AG20443 (cell line): ENCODE measurements at regions not wholly inside any gene's neighbourhood (a gene's known extent, or its start where the extent isn't known, plus 50 kb on each side); places are given as distances from the start of the nearest gene placed in this dataset.
"Not testable (repeated sequence)": the region's sequence is repeated elsewhere in the genome, so short reads cannot be mapped to it uniquely, and the experiment has no call there.

Experiments used
- DNase-seq: peaks from one replicate; pipeline ENCODE4 v3.0.0; 2012; ENCODE audit warnings: low spot score, mixed read lengths

GRCh38 chr2:67294218-67294617, 102.9 kb upstream of the ETAA1 start:
- no peak for DNase-seq

DNA sequence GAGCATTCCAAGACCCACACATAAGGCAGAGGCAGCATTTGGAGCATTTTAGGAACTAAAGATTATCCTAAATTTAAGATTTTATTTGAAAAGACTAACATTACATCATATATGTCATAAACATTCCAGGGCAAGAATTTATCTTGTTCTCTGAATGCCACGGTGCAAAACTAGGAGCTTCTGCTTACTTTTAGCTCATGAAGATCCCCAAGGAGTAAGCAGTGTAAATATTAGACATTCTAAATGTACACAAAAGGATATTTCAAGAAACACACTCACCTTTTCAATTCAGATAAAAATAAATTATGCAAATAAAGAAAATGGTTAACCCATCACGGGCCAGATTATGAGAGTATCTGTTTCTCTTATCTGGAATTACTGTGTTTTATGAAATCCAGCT, 101.7 kb upstream of the ETAA1 start:
- DNase-seq = no peak

DNA sequence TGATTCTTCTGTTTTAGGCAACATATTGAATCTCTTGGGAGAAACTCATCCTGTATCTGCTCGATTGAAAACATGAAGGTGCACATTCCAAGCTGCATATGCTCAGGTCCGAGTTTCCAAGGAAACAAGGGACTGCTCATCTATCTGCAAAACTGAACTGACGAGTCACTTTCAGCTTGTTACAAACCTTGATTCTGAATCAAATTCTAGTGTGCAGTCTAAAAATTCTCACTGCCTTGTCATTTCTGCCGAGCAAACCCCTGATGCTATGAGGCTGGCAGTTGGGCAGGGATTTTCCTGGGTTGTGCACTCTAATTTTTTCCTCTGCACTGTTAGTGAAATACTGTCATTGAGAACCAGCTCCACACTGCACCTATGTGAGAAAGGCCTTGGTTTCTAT, 101.3 kb upstream of the ETAA1 start:
- peak; percentile 10 for DNase-seq

- no peak for DNase-seq
These were observed 92.7 kb upstream of the ETAA1 start for GRCh38 chr2:67304300-67304890.

- no peak for DNase-seq
These were observed 87.9 kb upstream of the ETAA1 start for GRCh38 chr2:67309281-67309680.

GRCh38 chr2:67311536-67311935, 85.6 kb upstream of the ETAA1 start:
- no peak for DNase-seq

- DNase-seq = no peak
These were observed 84.3 kb upstream of the ETAA1 start for GRCh38 chr2:67312871-67313270.

- DNase-seq = no peak
These were observed 83.6 kb upstream of the ETAA1 start for GRCh38 chr2:67313536-67313935.

DNA sequence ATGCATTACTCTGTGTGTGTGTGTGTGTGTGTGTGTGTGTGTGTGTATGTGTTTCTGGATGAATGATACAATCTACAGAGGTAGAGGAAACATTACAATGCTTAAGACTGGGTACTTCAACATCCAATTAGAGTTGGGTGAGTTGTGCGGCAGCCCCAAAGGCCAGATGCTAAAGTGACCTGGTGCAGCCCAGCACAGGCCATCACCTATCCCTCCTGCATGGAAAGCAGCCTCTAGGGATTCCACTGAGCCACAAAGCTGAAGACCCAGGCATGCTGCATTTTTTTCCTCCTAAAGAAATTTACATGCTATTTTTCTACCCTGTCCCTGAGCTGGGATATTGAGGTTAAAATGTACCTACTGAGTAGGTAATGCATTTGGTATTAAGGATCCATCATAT, 79.1 kb upstream of the ETAA1 start:
- no peak for DNase-seq

- DNase-seq = no peak
These were observed 78.6 kb upstream of the ETAA1 start for GRCh38 chr2:67318563-67318962.

DNA sequence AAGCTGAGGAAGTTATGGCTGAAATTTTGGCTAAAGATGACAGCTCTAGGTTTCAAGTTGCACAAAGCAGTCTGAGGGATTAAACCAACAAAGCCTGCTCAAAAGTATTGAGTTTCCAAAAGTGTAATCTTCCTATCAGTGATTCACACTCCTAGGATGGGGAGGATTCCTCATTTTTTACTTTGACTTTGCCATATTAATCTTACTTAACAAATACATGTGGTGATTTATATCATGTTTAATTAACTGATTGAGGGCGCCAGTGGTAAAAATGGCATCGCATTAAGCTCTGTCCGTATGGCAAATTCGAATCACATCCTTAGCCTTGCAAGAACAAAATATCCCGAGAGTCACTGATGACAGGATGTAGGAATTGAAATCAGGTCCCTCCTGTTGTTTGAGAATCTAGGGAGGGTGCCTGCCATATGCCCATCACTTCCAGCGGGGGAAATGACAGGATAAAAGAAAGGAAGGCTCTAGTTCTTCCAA, 78.1 kb upstream of the ETAA1 start:
- no peak for DNase-seq

- DNase-seq = no peak
These were observed 76.1 kb upstream of the ETAA1 start for GRCh38 chr2:67320861-67321587.

DNA sequence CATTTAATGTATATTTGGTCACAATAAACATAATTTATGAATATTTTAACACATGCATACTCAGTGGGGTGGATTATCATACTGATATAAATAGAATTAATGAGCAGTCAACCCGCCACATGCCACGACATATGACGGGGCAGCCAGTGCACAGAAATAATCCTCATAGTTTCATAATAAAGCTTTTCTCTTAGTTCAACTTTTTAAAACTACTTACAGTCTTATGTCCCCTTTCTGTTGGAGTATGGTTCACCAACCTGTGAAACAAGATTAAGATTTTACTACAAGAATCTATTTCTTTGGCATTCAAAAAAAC, 75.6 kb upstream of the ETAA1 start:
- no peak for DNase-seq

- DNase-seq = peak; percentile 63
These were observed 74.7 kb upstream of the ETAA1 start for GRCh38 chr2:67322353-67323001.

DNA sequence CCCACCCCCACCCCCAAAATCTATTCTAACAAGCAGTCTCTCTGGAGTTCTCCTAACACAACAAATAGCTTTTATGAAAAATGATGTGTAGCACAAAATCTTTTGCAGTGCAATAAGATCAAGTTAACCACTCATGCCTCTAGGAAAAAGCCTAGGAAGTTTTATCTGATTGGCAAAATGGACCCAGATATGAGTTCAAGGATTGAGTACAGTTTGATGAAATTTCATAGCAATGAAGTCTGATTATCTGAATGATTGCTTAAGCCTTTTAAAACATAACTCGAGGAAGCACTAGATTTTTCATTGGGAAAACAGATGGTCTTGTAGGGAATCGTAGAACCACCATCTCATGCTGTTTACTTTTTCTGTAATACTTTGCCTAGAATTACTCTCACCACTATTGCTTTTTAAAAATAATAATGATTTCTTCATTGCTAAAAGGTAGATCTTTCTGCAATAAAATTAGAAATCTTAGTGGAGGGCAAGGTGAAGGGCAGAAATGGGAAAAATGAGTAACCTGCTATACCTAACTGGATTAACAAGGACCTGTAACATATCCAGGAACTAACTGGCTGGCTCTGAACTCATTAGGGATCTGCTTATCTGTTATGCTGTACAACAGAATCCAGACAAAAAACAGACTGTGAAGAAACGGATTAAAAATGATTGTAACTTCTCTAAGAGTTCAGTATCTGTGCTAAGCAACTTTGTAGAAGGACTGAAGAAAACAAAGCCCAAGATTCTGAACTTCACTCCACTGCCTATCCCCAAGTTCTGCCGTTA, 73.7 kb upstream of the ETAA1 start:
- no peak for DNase-seq

DNA sequence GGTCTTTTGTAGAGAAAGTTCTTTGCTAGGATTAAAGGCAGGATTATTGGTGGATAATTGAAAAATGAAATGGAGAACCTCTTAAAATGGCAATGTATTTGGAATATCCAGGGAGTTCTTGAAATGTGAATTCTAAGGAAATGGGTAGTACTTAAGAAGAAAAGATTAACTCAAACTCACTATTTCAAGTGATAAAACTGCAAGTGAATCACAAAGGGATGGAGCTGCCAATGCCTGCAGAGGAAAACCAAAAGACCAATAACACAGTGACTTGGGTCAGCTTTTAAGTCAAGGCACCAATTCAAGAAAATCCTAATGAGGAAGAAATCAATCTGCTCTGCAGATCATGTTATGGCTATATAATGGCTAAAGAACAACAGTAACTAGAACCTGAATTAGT, 67.6 kb upstream of the ETAA1 start:
- no peak for DNase-seq

DNA sequence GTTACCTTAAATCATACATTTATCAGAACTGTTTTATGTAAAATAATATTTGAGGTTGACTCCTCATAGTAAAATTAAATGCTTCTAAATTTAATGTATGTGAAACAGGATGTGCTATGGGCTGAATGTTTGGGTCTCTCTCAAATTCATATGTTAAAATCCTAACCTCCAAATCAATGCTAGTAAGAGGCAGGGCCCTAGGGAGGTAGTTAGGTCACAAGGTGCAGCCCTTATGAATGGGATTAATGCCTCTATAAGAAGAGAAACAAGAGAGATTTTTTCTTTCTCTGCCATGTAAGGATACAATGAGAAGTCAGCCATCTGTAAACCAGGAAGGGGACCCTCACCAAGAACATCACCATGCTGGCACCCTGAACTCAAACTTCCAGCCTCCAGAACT, 67.2 kb upstream of the ETAA1 start:
- DNase-seq = no peak

- not testable (repeated sequence) for DNase-seq
These were observed 65.6 kb upstream of the ETAA1 start for GRCh38 chr2:67331419-67332086.

DNA sequence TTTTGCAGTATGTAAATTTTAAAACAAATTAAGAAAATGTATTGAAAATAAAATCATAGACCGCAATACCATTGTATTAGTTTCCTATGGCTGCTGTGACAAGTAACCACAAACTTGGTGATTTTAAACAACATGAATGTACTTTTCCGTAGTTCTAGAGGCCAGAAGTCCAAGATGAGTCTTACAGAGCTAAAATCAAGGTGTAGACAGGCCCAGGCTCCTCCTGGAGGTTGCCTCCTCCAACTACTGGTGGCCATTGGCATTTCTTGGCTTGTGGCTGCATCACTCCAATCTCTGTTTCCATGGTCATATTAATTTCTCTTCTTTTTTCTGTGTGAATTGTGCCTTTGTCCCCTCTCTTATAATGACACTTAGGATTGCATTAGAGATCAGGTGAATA, 59.2 kb upstream of the ETAA1 start:
- no peak for DNase-seq

DNA sequence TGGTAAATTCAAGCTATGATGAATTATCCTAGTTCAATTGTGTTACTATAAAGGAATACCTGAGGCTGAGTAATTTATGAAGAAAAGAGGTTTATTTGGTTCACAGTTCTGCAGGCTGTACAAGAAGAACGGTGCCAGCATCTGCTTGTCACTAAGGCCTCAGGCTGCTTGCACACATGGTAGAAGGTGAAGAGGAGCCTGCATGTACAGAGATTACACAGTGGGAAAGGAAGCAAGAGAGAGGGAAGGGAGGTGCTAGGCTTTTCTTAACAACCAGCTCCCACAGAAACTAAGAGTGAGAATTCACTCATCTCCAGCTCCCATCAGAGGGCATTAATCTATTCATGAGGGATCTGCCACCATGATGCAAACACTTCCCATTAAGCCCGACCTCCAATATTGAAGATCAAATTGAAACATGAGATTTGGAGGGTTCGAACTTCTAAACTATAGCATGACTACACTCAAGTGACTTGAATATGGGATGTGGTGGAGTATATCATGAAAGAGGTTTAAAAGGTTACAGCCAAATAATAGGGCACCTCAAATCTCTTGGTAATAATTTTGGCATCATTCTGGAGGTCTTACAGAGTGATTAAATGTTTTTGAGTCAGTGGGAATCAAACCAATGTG, 58.4 kb upstream of the ETAA1 start:
- DNase-seq = no peak

DNA sequence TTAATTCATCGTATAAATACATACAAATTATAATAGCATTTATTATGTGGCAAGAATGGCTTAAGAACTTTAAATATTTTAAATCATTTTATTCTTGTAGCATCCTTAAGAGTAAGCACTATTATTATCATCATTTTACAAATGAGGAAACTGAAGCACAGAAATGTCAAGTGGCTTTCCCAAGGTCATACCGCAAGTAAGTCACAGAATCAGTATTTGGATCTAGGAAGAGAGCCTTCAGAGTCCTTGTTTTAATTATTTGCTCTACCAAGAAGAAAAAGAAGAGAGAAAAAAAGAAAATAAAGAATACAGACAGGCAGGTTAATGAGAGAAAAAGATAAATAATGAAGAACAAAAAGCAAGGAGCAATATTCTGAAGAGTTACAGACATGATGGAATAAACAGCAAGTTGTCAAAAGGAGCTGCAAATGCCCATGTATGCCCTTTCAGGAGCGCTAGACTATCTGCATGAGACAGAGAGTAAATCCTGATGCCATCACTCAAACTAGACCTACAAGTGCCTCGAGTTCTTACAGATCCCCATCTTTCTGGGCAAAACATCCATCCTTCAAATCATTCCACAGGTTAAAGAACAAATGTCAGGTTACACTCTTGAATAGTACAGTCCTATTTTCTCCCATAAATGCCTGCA, 57.8 kb upstream of the ETAA1 start:
- no peak for DNase-seq
